GM10266 (cell line): ENCODE measurements at regions not wholly inside any gene's neighbourhood (a gene's known extent, or its start where the extent isn't known, plus 50 kb on each side); places are given as distances from the start of the nearest gene placed in this dataset.

Source experiments
- DNase-seq: peaks from one replicate; pipeline ENCODE4 v3.0.0; 2012; ENCODE audit errors: extremely low spot score
- TF ChIP-seq, protein P1 (sequence below): IDR thresholded peaks from 2 replicates; pipeline ENCODE4 v1.5.1; 2012; ENCODE audit warnings: mild to moderate bottlenecking, low read depth; ENCODE audit not compliant: control insufficient read depth, insufficient read depth; ENCODE audit errors: missing control alignments

DNA sequence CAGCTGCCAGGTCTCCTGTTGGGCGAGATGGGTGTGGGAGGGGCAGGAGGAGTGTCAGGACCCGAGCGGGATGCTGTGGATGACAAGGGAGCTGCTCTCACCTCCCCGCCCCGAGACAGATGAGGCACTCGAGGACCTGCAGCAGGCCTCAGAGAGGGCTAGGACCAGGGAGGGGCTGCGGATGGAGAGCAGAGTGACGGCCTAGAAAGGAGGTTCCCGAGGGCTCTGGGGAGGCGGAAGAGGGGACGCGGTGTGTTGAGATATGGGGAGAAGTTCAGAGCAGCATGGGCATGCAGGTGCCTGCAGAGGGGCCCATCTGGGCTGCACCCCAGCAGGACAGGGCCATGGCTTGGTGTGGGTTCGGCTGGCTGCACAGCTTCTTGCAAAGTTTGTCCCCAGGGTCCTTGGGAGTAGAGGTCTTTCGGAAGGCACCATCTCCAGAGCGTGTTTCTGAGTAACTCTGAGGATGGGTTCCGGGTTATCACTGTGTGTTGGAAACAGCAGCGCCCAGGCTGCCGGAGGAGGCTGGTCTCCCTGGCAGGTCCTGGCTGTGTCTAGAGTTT, 104.6 kb downstream of the PAX1 start:
- TF ChIP-seq, protein P1, sequence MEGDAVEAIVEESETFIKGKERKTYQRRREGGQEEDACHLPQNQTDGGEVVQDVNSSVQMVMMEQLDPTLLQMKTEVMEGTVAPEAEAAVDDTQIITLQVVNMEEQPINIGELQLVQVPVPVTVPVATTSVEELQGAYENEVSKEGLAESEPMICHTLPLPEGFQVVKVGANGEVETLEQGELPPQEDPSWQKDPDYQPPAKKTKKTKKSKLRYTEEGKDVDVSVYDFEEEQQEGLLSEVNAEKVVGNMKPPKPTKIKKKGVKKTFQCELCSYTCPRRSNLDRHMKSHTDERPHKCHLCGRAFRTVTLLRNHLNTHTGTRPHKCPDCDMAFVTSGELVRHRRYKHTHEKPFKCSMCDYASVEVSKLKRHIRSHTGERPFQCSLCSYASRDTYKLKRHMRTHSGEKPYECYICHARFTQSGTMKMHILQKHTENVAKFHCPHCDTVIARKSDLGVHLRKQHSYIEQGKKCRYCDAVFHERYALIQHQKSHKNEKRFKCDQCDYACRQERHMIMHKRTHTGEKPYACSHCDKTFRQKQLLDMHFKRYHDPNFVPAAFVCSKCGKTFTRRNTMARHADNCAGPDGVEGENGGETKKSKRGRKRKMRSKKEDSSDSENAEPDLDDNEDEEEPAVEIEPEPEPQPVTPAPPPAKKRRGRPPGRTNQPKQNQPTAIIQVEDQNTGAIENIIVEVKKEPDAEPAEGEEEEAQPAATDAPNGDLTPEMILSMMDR: no peak
- DNase-seq: no peak

DNA sequence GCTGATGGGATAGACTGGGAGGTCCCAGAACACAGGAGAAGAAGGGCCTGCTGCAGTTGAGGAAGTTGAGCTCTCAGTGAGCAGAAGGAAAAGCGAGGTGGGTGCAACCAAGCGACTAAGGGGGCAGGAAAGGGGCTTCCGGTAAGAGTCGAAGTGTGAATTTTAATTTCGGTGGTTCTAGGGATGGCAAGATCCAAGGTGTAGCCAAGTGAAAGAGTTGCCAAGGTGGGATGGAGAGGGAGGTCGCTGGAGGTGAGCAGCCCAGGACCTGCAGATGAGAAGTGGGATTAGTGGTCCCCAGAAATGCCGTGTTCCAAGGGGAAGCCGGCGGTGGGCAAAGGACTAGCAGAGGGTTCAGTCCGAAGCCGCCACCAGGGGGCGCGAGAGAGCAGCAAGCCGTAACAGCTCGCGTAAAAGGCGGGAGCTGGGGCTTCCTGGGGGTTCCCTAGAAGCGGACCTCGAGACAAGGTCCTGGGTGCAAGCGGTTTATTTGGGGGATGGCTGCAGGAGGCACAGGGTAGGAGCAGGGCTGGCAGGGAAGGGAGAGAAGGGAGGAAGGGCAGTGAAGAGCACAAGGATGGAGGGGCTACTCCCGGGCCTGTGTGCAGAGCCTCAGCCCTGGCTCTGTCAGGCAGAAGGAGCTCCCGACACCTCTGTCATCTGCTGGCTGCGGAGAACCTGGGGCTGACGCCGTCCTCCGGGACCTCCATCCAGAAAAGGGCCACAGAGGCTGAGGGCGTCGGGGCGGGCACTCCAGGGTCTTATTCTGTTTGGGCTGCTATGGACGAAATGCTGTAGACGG, 103.6 kb downstream of the PAX1 start:
- TF ChIP-seq, protein P1: peak; percentile 73
- peak; percentile 32 for DNase-seq

DNA sequence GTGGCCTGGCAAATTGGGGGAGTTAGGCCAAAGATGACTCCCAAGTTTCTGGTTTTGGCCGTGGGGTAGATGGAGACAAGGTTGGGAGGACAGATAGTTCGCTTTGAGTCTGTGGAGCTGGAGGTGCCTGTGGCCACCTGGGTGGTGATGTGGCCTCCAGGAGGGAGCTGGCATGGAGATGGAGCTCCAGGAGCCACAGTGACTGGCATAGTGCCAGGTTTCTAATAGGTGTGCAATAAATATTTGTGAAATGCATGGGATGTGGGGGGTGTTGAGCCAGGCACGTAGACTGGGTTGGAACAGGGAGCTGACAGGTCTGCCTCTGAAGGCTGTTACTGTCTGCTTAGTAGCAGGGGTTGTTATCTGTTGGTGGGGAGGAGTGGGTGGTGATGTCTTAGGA, 102.7 kb downstream of the PAX1 start:
- TF ChIP-seq, protein P1: no peak
- DNase-seq: no peak

DNA sequence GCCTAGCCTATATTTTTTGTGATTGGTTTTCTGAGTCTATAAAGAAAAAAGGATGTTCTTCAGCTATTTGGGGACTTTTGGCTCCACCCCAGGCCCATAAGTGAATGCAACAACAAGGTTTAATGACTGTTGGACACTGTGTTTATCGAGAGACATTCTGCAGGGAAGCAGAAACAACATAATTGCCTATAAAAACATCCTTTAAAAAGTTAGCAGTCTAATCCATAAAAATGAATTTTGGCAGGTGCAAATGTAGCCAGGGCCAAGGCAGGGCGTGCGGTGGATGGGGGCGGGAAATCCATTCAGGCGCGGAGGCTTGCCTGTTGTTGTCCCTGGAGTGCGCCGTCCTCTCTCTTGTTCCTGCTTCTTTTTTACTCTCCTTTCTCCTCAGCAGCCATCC, 99.3 kb downstream of the PAX1 start:
- DNase-seq: no peak
- TF ChIP-seq, protein P1: no peak

DNA sequence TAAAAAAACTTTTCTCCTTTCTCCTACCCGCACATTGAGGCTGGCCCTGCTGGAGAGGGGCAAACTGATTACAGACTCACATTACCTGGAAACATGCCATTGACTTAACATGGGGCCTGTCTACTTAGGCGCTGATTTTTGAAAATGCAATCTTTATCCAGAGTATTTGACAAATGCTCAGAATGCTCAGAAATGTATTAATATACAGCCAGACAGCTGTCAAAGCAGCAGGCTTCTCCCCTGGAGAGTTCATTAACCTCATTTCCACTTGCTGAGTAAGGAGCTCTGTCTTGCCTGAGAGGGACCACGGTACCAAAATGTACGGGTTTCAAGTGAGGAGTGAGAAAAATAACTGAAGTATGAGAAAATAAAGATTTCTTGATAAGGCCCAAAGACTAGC, 95.7 kb downstream of the PAX1 start:
- TF ChIP-seq, protein P1: no peak
- no peak for DNase-seq

DNA sequence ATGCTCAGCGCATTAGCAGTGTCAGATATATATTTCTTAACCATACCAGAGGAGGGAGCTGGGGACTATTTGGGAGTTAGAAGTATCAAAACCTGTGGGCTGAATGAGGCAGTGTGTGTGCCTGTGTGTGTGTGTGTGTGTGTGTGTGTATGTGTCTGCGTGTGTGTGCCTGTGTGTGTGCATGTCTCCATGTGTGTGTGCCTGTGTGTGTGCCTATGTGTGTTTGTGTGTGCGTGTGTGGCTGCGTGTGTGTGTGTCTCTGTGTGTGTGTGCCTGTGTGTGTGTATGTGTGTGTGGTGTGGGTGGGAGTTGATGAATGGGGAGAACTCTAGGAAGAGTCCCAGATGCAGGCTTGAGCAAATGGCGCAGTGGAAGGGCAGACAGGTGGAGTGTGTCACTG, 92.9 kb downstream of the PAX1 start:
- no peak for DNase-seq
- TF ChIP-seq, protein P1: no peak

DNA sequence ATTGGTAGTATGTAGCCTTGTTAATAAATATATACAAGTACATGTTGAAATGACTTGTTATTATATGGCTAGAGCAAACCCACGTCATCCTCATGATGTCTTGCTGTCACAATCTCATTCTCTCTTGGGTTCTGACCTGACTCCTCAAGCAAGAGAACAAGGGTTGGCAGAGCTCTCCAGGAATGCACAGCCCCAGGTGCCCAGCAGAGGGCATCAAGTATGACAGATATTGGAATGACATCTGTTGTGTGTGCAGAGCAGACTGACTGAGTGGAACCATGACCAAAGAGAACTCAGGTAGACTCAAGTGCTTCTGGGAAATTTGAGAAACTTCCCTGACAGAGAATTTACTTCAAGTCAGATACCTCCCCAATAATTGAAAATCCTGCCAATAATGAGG, 90.6 kb downstream of the PAX1 start:
- TF ChIP-seq, protein P1: peak; percentile 29
- DNase-seq: no peak
